SU-DHL-6 (cell line): ENCODE measurements at regions not wholly inside any gene's neighbourhood (a gene's known extent, or its start where the extent isn't known, plus 50 kb on each side); places are given as distances from the start of the nearest gene placed in this dataset.

Source experiments
- H2AFZ ChIP-seq: fragments of 200-600 bp; sonication (generic); 2 replicates; pipeline ENCODE4 v1.6.1; 2014; ENCODE audit warnings: low read depth, mild to moderate bottlenecking, moderate library complexity, mixed read lengths, antibody characterized with exemption, low read length; ENCODE audit not compliant: severe bottlenecking
- H3F3A ChIP-seq: fragments of 200-600 bp; shearing (Covaris generic); 2 replicates; pipeline ENCODE4 v1.6.0; 2016; ENCODE audit warnings: antibody characterized with exemption, mild to moderate bottlenecking; ENCODE audit not compliant: insufficient read depth
- H3K27ac ChIP-seq: fragments of 200-600 bp; sonication (generic); 2 replicates; pipeline ENCODE4 v1.5.1; 2016; ENCODE audit warnings: low read depth, mild to moderate bottlenecking, low read length, moderate library complexity, mixed read lengths
- H3K27me3 ChIP-seq: fragments of 200-600 bp; sonication (generic), shearing (Covaris generic); 2 replicates; pipeline ENCODE4 v1.6.0; 2014; ENCODE audit warnings: mild to moderate bottlenecking, low read length
- H3K36me3 ChIP-seq: fragments of 200-600 bp; sonication (generic); 2 replicates; pipeline ENCODE4 v1.6.1; 2014; ENCODE audit warnings: mild to moderate bottlenecking, low read length, mixed read lengths
- H3K4me2 ChIP-seq: fragments of 300-600, 200-600 bp; shearing (Covaris generic), sonication (generic); 2 replicates; pipeline ENCODE4 v1.6.0; 2014; ENCODE audit warnings: low read length, low read depth, mild to moderate bottlenecking; ENCODE audit not compliant: poor library complexity, severe bottlenecking
- H3K4me3 ChIP-seq: fragments of 200-600 bp; sonication (generic); 2 replicates; pipeline ENCODE4 v1.5.1; 2014; ENCODE audit warnings: antibody characterized with exemption, low read length, mild to moderate bottlenecking, mixed read lengths; ENCODE audit not compliant: insufficient read depth, poor library complexity, severe bottlenecking
- H3K79me2 ChIP-seq: fragments of 200-600 bp; sonication (generic); 2 replicates; pipeline ENCODE4 v1.6.1; 2014; ENCODE audit warnings: mild to moderate bottlenecking, low read length, moderate library complexity; ENCODE audit not compliant: insufficient read depth
- H3K9ac ChIP-seq: fragments of 200-600 bp; sonication (generic); 2 replicates; pipeline ENCODE4 v1.7.0; 2014; ENCODE audit warnings: mild to moderate bottlenecking, low read length
- H3K9me2 ChIP-seq: fragments of 200-600 bp; sonication (generic); replicated peaks from 2 replicates; pipeline ENCODE4 v1.6.1; 2014; ENCODE audit warnings: low read length; ENCODE audit not compliant: insufficient read depth
- H3K9me3 ChIP-seq: fragments of 200-600 bp; sonication (generic); 2 replicates; pipeline ENCODE4 v1.6.1; 2014; ENCODE audit warnings: low read length, mixed read lengths; ENCODE audit not compliant: insufficient read depth
- H4K20me1 ChIP-seq: fragments of 200-600 bp; sonication (generic); 2 replicates; pipeline ENCODE4 v1.6.1; 2014; ENCODE audit warnings: low read depth, mild to moderate bottlenecking, antibody characterized with exemption, low read length, moderate library complexity, mixed read lengths
- EZH2phosphoT487 ChIP-seq: fragments of 200-600 bp; sonication (generic), shearing (Covaris generic); conservative IDR thresholded peaks from 2 replicates; pipeline ENCODE4 v1.6.1; 2018; ENCODE audit warnings: mild to moderate bottlenecking, antibody characterized with exemption, low read length, moderate library complexity, mixed read lengths
- TF ChIP-seq, protein P1 (sequence below): fragments of 200-600 bp; sonication (generic); IDR thresholded peaks from one replicate; pipeline ENCODE4 v1.5.1; 2017; ENCODE audit warnings: antibody characterized with exemption, mild to moderate bottlenecking, low read length, moderate library complexity; ENCODE audit not compliant: insufficient read depth, poor library complexity, severe bottlenecking

DNA sequence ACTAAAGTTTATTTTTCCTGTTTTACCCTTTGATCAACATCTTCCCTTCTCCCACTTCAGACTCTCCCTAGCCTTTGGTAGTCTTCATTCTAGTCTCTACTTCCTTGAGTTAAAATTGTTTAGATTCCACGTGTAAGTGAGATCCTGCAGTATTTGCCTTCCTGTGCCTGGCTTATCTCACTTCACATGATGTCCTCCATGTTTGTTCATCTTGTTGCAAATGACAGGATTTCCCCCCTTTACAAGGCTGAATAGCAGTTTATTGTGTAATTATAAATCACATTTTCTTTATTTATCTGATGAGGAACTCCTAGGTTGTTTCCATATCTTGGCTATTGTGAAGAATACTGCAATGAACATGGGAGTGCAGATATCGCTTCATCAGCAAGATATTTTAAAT lies 461.7 kb downstream of the CHSY3 start:
- Histone ChIP-seq H3K27me3 (no peaks in the 10 kb centered on the region), H3F3A (no peaks in the 10 kb centered on the region), H3K9ac (no peak overlapping the region), H3K4me3 (no peak overlapping the region), H3K4me2 (no peak overlapping the region), H2AFZ (no peak overlapping the region), H3K27ac (no peak overlapping the region), H3K9me2 (no peaks in the 10 kb centered on the region), H3K9me3 (no peaks in the 10 kb centered on the region), H4K20me1 (no peaks in the 10 kb centered on the region), H3K79me2 (no peaks in the 10 kb centered on the region), H3K36me3 (no peaks in the 10 kb centered on the region)
- TF ChIP-seq, protein P1, sequence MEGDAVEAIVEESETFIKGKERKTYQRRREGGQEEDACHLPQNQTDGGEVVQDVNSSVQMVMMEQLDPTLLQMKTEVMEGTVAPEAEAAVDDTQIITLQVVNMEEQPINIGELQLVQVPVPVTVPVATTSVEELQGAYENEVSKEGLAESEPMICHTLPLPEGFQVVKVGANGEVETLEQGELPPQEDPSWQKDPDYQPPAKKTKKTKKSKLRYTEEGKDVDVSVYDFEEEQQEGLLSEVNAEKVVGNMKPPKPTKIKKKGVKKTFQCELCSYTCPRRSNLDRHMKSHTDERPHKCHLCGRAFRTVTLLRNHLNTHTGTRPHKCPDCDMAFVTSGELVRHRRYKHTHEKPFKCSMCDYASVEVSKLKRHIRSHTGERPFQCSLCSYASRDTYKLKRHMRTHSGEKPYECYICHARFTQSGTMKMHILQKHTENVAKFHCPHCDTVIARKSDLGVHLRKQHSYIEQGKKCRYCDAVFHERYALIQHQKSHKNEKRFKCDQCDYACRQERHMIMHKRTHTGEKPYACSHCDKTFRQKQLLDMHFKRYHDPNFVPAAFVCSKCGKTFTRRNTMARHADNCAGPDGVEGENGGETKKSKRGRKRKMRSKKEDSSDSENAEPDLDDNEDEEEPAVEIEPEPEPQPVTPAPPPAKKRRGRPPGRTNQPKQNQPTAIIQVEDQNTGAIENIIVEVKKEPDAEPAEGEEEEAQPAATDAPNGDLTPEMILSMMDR, result no peak
- TF ChIP-seq EZH2phosphoT487, result no peak

DNA sequence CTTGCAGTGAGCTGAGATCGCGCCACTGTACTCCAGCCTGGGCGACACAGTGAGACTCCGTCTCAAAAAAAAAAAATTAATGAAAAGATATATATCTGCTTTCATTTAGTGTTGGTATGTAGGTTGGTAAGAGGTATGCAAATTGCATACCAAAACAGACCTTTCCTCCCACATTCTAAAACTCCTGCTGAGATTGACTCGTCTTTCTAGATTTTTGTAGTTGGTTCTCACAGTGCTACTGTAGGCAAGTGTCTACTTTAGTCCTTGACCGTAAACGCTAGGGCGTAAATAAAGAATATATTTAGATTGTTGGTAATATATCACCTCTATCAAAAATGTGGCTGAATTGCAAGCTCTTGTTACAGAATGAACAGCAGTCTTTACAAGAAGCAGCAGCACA lies 445.9 kb downstream of the CHSY3 start:
- H3F3A ChIP-seq, result no peaks in the 10 kb centered on the region
- no peak overlapping the region for H3K27ac ChIP-seq
- TF ChIP-seq, protein P1, result no peak
- TF ChIP-seq EZH2phosphoT487, result no peak
- no peak overlapping the region for H3K4me2 ChIP-seq
- no peaks in the 10 kb centered on the region for H4K20me1 ChIP-seq
- H3K9me3 ChIP-seq, result no peaks in the 10 kb centered on the region
- H2AFZ ChIP-seq, result no peak overlapping the region
- H3K27me3 ChIP-seq, result no peaks in the 10 kb centered on the region
- H3K9ac ChIP-seq, result no peak overlapping the region
- H3K9me2 ChIP-seq, result no peaks in the 10 kb centered on the region
- H3K79me2 ChIP-seq, result no peaks in the 10 kb centered on the region
- no peaks in the 10 kb centered on the region for H3K36me3 ChIP-seq
- H3K4me3 ChIP-seq, result no peak overlapping the region

DNA sequence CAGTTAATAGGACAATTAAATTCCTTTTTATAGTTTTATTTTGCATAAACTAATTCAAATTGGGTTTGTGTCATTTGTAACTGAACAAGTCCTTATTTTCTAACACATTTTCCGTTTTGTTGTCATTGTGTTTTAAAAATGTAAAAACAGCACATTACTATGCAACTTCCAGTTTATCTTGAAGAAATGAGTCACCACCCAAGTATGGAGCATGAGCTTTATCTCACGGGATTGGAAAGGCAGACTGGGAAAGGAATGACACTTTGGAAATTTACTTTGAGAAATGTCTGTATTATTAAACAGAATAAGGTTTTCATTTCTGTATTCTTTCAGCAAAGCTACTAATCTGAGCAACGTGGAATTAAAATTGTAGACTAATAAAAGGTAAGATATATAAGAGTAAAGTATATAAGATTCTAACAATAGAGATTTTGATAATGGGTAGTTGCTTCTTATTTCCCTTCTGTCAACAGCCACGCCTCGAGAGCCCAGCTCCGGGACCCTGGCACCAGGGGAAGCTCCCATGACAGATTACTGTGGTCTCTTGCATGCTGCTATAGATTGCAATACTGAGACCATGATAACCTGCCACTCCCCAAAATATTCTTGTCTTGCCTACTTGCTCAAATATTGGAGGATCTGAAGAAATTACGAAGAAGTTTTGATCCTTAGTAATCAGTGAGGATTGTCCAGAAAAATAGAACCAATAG lies 433.1 kb downstream of the CHSY3 start:
- Histone ChIP-seq H4K20me1 (no peaks in the 10 kb centered on the region), H3K9me3 (no peaks in the 10 kb centered on the region), H3K79me2 (no peaks in the 10 kb centered on the region), H3K4me2 (no peak overlapping the region), H2AFZ (no peak overlapping the region), H3F3A (no peaks in the 10 kb centered on the region), H3K4me3 (no peak overlapping the region), H3K36me3 (no peaks in the 10 kb centered on the region), H3K9me2 (no peaks in the 10 kb centered on the region), H3K27me3 (no peaks in the 10 kb centered on the region), H3K9ac (no peak overlapping the region), H3K27ac (no peak overlapping the region)
- TF ChIP-seq EZH2phosphoT487, result no peak
- TF ChIP-seq, protein P1, result no peak
